ENCODE measurements at regions not wholly inside any gene's neighbourhood (a gene's known extent, or its start where the extent isn't known, plus 50 kb on each side); places are given as distances from the start of the nearest gene placed in this dataset.
A peak's percentile ranks its signal among the peaks of the same experiment; 100 is the strongest.

DNA sequence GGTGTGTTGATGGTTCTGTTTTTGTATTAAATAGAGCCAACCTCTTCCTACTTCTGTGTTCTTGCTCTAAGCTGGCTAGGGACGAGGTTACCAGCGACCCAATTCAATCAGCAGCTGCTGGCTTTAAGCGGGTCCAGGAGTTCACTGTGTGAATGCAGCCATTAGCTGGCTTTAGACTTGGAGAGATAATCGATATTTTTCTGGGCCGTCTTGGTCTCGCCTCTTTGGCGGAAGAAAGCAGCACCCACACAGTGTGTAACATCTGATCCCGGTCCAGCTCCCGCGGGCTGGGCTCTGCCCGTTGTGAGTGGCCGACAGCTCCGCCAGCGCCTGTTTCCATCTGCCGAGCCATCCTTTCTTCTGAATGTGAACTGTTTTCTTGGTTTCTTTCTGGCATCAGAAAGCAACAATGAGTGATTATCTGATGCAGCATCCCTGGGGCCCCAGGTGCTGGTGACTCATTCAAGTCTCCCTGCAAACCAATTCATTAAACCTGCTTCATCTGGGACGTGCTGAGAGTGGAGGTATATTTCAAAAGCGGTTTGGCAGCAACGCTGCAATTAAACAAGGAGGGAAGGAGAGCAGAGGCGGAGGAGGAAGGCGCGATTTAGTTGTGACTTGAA, 90.8 kb upstream of the IRX4 start:
- Histone ChIP-seq H3K36me3 (no peaks in the 10 kb centered on the region), H3K9me3 (no peaks in the 10 kb centered on the region), H3K4me3 (no peak overlapping the region), H3K27ac (no peak overlapping the region), H3K27me3 (ENCODE audit: low read depth) (peaks cover 4% of the 10 kb centered on the region), H3K4me1 (no peaks in the 10 kb centered on the region)
- TF ChIP-seq, protein P1, sequence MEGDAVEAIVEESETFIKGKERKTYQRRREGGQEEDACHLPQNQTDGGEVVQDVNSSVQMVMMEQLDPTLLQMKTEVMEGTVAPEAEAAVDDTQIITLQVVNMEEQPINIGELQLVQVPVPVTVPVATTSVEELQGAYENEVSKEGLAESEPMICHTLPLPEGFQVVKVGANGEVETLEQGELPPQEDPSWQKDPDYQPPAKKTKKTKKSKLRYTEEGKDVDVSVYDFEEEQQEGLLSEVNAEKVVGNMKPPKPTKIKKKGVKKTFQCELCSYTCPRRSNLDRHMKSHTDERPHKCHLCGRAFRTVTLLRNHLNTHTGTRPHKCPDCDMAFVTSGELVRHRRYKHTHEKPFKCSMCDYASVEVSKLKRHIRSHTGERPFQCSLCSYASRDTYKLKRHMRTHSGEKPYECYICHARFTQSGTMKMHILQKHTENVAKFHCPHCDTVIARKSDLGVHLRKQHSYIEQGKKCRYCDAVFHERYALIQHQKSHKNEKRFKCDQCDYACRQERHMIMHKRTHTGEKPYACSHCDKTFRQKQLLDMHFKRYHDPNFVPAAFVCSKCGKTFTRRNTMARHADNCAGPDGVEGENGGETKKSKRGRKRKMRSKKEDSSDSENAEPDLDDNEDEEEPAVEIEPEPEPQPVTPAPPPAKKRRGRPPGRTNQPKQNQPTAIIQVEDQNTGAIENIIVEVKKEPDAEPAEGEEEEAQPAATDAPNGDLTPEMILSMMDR (IDR thresholded peaks at IDR 0.05), result no peak
- ATAC-seq (no peak), DNase-seq (no peak)
- intact Hi-C loops (cut with DNase I), result no loop called here

- intact Hi-C loops (cut with DNase I), result no loop called here
- peaks cover 4% of the 10 kb centered on the region for H3K27me3 ChIP-seq (ENCODE audit: low read depth)
- H3K9me3 ChIP-seq, result no peaks in the 10 kb centered on the region
- H3K4me1 ChIP-seq, result no peaks in the 10 kb centered on the region
- TF ChIP-seq, protein P1 (IDR thresholded peaks at IDR 0.05), result no peak
- H3K36me3 ChIP-seq, result no peaks in the 10 kb centered on the region
- H3K4me3 ChIP-seq, result no peak overlapping the region
- no peak overlapping the region for H3K27ac ChIP-seq
- no peak for DNase-seq
- ATAC-seq, result no peak
Measured at GRCh38 chr5:1971944-1972343, 89.2 kb upstream of the IRX4 start.

DNA sequence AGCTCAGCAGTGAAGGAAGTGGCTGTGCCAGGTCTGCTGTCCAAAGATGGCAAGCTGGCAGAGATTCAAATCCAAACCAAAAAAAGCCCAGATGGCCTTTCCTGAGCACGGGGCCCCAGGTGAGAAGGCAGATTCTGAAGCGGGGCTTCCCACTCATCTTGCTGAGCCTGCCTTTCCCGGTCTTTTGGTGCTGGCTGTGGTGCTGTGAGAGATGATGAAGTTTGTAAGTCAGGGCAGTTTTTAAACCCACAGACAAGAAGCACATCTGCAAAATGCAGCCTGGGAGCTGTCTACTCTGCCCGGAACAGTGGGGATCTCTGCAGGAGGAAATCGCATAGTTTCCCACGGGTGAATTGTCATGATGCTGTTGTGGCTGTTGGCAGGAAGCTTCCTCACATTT, 85.0 kb upstream of the IRX4 start:
- H3K27me3 ChIP-seq (ENCODE audit: low read depth), result no peaks in the 10 kb centered on the region
- TF ChIP-seq, protein P1 (IDR thresholded peaks at IDR 0.05), result no peak
- H3K9me3 ChIP-seq, result no peaks in the 10 kb centered on the region
- no peak for DNase-seq
- no peak for ATAC-seq
- no peaks in the 10 kb centered on the region for H3K4me1 ChIP-seq
- no peaks in the 10 kb centered on the region for H3K36me3 ChIP-seq
- no peak overlapping the region for H3K27ac ChIP-seq
- H3K4me3 ChIP-seq, result no peak overlapping the region
- intact Hi-C loops (cut with DNase I), result no loop called here

DNA sequence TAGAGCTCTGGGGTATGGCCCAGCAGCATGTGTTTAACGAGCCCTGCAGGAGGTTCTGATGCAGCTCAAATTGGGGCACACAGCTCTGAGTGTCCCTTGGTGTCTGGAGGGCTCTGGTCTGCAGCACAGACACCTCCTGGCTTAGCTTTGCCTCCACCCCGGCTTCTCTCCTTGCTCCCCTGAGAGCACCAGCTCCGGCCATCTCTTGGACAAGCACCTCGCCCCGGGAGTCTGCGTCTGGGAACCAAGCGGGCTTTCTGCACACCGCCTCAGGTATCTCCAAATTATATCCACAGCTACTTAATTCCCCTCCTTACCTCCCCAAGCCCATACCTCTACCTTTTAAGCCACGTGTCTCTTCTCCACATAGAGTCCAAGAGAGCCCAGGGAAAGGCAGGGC, 83.7 kb upstream of the IRX4 start:
- intact Hi-C loops (cut with DNase I), result no loop called here
- no peaks in the 10 kb centered on the region for H3K9me3 ChIP-seq
- no peaks in the 10 kb centered on the region for H3K36me3 ChIP-seq
- H3K27me3 ChIP-seq (ENCODE audit: low read depth), result no peaks in the 10 kb centered on the region
- H3K4me1 ChIP-seq, result no peaks in the 10 kb centered on the region
- TF ChIP-seq, protein P1 (IDR thresholded peaks at IDR 0.05), result no peak
- no peak for DNase-seq
- no peak for ATAC-seq
- H3K4me3 ChIP-seq, result no peak overlapping the region
- no peak overlapping the region for H3K27ac ChIP-seq

DNA sequence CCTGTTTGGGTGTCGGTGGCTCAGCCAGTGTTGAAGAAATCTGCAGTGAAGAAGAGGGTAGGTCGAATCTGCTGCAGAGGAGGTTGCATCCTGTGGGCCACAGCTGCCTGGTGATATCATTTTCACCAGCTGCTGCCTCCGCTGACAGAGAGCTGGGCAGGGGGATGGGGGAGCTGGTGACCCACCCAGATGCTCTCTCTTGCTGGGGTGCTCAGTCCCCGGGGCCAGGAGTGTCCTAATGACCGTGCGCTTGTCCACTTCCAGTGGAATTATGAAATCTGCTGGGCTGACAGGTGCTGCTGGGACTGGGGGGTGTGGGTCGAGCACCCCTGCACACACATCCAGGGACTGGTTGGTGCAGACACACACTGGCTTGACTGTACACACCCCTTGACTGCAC, 83.2 kb upstream of the IRX4 start:
- TF ChIP-seq, protein P1 (IDR thresholded peaks at IDR 0.05), result no peak
- Histone ChIP-seq H3K9me3 (no peaks in the 10 kb centered on the region), H3K27me3 (ENCODE audit: low read depth) (no peaks in the 10 kb centered on the region), H3K4me1 (no peaks in the 10 kb centered on the region), H3K4me3 (no peak overlapping the region), H3K36me3 (no peaks in the 10 kb centered on the region), H3K27ac (no peak overlapping the region)
- ATAC-seq, result peak in 1 of 2 donors; percentile 37
- no peak for DNase-seq
- intact Hi-C loops (cut with DNase I), result no loop called here

Measured in lower lobe of right lung (tissue), 2 donors.